Tibial nerve (tissue), 4 donors: ENCODE measurements at regions not wholly inside any gene's neighbourhood (a gene's known extent, or its start where the extent isn't known, plus 50 kb on each side); places are given as distances from the start of the nearest gene placed in this dataset.

ENCODE experiments used
- CTCF ChIP-seq, 5 experiments: fragments of 200-600 bp in 3 of 5; fragments of 450-650 bp in 2 of 5; sonication (generic) in 3 of 5; IDR thresholded peaks; one replicate each; pipeline ENCODE4 v1.5.1; 2016 to 2019; ENCODE audit warnings: antibody characterized with exemption in 5 of 5, mild to moderate bottlenecking in 3 of 5, moderate library complexity in 2 of 5
- EP300 ChIP-seq, 2 donors: sonication (generic); formaldehyde crosslinking; IDR thresholded peaks; one replicate each; pipeline ENCODE4 v1.6.1; 2017; ENCODE audit warnings: antibody characterized with exemption in 2 of 2, mild to moderate bottlenecking in 1 of 2
- POLR2A ChIP-seq, 2 donors: fragments of 450-650 bp; IDR thresholded peaks; one replicate each; pipeline ENCODE4 v1.6.1; 2017; ENCODE audit warnings: antibody characterized with exemption in 2 of 2, mild to moderate bottlenecking in 2 of 2, moderate library complexity in 2 of 2

- TF ChIP-seq CTCF (IDR thresholded peaks at IDR 0.05) (no peak), POLR2A (IDR thresholded peaks at IDR 0.05) (no peak), EP300 (IDR thresholded peaks at IDR 0.05) (no peak)
Observed at GRCh38 chr16:9568261-9568660, 476.8 kb downstream of the HAPSTR1 start.
